ENCODE measurements at regions not wholly inside any gene's neighbourhood (a gene's known extent, or its start where the extent isn't known, plus 50 kb on each side); places are given as distances from the start of the nearest gene placed in this dataset.
"Not testable (repeated sequence)": the region's sequence is repeated elsewhere in the genome, so short reads cannot be mapped to it uniquely, and the experiment has no call there.

DNA sequence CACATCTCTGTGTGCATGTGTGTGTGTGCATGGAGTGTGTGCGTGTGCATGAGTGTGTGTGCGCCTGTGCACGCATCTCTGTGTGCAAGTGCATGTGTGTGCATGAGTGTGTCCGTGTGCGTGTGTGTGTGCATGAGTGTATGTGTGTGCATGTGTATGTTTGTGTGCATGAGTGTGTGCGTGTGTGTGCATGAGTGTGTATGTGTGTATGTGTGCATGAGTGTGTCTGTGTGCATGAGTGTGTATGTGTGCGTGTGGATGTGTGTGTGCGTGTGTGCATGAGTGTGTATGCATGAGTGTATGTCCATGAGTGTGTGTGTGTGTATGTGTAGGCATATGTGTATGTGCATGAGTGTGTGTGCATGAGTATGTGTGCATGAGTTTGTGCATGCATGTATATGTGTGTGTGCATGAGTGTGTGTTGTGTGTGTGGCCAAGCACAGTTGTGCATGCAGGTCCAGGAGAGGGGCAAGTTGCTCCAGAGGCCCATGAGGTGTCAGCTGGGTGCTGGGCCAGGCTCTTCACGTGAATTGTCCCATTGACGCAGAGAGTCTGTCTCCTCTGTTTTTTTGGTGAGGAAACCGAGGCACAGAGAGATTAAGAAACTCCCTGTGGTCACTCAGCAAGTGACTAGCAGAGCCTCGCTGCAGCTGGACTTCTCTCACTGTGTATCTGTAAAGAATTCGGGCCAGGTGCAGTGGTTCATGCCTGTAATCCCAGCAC lies 75.5 kb downstream of the ASB1 start:
- no peak for DNase-seq

DNA sequence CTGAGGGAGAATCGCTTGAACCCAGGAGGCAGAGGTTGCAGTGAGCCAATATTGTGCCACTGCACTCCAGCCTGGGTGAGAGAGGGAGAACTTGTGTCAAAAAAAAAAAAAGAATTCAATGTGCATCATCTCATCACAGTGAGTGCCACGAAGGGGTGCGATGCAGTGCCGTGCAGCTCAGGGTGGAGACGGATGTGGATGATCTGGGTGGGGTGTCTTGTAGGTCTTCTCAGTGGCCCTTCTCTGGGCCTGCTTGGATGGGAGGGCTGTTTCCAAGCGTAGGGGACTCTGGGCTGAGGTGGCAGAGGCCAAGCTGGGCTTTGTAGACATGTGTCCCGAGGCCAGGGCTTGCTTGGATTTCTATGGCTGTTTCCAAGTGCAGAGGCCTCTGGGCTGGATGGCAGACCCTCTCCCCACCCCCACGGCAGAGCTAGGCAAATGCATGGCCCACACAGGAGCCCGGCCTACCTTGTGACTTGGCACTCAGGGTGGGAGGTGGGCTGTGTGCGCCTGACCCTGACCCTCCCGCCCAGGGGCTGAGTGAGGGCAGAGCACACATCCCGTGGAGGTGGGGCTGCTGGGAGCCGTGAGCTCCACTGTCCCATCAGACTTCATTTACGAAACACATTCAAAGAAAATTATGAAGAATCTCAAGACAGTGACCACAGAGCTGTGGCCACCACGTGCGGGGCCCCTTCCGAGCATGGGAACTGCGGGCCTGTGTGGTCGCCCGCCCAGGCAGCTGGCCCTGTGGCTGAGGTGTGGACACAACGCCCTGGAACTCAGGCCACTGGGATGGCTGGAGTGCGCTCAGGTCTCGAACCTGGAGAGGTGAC lies 76.4 kb downstream of the ASB1 start:
- DNase-seq: no peak

DNA sequence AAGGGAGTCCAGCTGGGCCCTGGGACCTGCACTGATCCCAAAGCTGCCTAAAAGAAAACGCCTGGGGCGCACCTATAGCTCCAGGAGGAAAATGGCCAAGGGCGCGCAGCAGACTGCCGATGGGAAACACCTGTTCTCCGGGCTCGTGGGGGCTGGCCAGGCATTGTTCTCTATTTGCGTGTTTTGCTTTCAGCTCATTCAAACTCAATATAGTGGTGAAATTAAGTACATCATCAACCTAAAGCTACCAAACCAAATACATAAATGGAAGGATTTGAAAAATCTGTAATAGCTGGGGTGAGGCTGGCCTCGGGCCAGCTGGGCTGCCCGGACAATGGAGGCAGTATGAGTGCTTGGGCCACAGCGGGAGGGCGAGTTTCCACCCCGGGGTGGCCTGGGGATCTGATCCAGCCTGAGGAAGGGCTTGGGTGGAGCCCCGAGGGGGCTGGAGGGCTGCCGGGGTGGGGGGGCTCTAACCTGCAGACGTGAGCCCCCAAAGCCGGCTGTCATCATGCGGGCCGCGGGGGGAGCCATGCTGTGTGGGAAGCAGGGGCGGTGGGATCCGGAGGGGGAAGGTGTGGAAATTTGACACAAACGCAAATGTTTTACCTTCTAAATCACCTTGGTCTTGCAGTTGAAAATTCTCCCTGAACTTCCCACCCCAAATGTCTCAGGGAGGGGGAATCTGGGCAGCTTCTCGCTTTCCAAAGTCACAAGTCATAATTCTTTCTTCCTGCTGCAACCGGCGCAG lies 77.6 kb downstream of the ASB1 start:
- DNase-seq: no peak

DNA sequence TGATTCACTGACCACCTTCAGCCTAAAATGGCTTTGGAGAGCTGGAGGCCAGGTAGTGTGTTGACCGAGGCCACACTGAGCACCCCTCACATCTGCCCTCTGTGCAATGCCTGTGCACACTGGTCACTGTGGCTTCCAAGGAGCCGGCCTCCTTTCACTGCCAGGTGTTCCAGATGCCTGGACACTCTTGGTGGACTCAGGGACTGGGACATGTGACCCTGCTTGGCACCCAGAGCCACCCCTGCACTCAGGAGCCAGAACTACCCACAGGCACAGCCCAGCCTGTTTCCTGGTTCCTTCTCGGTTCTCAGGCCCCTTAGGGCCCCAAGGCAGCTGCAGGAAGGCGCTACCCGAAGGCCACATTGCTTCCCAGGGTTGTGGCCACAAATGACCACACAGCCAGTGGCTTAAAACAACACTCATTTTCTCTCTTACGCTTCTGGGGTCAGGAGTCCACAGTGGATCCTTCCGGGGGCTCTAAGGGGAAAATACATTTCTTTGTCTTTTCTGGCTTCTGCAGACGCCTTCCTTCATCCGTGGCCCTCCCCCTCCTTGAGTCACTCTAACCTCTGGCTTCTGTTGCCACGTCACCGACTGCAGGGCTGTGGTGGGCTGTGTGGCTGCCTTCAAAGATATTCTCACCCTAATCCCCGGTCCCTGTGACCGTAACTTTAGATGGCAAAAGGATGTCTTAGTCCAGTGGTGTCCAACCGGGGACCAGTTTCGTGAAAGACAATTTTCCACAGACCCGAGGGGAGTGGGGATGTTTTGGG lies 78.6 kb downstream of the ASB1 start:
- DNase-seq: no peak

DNA sequence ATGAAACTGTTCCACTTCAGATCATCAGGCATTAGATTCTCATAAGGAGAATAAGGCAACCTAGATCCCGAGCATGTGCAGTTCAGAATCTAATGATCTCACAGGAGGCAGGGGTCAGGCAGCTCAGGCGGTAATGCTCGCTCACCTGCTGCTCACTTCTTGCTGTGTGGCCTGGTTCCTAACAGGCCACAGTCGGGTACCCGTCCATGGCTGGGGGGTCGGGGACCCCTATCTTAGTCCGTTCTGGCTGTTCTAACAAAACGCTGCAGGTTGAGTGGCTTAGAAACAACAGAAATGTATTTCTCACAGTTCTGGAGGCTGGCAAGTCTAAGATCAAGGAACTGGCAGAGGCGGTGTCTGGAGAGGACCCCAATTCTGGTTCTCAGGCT lies 79.2 kb downstream of the ASB1 start:
- DNase-seq: no peak

DNA sequence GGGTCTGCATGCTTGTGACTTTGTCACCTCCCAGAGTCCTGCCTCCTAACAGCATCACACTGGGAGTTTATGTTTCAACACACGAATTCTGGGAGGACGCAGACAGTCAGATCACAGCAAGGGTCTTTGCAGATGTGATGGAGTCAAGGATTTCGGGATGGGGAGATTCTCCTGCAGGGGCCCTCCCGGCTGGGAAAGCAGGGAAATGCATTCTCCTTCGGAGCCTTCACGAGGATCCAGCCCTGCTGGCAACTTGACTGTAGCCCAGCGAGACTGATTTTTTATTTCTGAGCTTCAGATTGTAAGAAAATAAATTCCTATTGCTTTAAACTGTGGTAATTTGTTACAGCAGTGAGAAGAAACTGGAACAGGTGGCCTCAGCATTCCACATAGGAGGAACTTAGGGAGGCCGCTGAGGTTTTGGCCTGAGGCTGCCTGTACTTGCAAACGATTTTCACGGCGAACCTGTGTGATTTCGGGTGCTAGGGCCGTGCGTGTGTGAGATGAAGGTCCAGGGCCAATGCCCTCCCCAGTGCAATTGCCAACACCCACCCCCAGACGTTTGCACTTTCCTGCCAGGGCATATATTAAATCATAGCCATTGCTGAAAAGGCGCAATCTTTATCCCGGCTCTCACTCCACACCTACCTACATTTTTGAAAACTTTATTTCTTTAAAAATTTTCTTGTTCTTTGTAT lies 79.8 kb downstream of the ASB1 start:
- no peak for DNase-seq

DNA sequence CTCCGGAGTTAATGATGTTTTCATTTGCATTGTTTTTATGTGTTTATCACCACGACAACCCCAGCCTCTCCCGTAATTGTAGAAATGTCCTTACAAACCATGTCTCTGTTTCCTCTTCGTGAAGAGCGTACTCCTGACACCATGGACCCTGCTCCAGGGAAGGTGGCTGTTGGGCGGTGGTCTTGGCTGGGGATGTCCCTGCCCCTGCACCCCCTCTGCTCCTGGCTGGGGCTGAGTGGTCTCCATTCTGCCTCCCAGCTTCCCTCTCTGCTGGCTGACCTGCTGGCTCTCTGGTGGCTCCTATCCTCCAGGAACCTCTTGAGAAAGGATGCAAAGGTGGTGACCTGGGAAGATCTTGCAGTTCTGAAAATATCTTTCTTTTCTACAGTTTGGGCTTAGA lies 81.1 kb downstream of the ASB1 start:
- no peak for DNase-seq

DNA sequence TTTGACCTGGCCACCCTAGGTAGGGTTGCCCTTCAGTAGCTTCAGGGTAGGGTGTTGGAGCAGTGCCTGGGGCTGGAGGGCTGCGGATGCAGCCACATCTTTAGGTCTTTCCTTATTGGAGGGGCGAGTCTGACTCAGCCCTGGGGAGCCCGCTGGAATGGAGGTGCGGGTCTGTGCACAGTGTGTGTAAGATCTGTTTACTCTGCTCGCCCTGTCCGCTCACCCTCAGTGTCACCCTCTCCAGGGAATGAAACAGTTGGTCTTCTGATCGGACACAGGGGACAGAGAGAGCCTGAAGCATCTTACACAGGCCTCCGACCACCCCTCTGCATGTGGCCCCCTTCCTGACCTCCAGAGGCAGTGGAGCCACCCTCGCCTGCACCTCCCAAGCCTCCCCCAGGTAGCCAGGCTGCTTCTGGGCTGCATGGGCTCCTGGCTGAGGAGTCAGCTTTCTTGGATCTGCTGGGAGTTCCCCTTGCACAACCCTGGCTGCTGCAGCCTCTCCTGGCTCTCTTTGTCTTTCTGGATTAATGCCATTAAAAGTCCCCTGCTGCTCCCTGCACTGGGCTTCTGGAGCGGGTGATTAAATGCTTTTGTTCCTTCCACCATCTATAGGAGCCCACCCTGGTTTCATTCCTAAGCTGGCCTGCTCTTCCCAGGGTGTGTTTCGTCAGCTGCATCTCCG lies 82.6 kb downstream of the ASB1 start:
- DNase-seq: no peak

DNA sequence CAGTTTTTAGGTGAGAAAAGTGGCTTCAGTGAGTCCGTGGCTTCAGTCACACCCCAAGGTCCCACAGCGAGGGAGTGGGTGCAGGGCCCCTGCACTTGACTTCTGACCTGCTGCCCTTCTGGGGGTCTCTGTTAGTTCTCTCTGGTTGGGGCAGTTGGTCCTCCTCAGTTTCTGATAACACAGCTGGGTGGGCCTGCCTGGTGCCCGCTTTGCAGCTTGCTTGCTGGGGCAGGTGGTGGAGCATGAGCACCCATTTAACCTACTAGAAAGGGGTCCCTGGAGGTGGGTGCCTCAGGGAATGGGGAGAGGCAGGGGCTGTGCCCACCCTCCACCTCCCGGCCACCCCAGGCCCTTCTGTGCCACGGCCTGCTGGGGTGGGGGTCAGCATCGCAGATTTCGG lies 83.2 kb downstream of the ASB1 start:
- DNase-seq: no peak

DNA sequence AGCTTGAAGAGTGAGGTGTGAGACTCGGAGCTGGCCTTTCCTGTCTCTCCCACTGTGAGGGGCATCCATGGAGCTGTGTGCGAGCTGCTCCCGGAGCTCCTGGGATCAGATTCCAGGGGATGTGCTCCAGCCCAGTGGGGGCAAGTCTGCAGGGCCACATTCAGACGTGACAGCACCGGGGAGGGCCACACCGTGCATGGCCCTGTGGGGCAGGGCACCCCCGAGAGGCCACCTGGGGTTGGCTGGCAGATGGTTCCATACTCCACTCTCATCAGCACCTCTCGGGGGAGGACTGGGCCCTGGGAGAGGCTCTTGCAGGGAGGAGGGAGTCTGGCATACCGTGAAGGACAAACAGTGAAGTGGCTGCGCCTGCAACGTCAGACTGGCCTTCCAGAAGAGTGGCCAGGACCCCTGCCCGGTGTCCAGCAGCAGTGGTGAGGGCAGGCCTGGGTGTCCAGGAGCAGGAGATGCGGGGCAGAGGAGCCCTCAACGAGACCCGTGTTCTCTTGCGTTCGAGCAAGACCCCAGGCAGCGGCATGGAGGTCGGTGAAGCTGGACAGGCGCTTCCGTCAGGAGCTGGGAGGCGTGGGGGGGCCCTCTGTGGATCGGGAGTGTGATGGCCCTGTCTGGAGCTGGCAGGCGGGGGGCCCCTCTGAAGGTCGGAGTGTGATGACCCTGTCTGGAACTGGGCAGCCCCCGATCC lies 84.3 kb downstream of the ASB1 start:
- no peak for DNase-seq

DNA sequence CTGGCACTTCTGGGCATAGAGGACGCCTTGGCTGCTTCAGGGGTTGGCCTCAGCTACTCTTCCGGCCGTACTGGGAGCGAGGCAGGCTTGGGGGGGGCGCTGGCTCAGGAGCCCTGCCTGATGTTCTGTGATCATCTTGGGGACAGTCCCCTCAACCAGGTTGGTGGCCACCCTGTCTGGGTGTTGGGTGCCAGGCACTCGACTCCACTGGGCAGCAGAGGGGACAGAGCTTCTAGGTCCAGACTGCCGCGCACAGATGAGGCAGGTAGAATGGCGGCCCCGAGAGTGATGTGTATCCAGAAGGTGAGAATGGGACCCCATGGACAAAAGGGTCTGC lies 84.9 kb downstream of the ASB1 start:
- DNase-seq: no peak

DNA sequence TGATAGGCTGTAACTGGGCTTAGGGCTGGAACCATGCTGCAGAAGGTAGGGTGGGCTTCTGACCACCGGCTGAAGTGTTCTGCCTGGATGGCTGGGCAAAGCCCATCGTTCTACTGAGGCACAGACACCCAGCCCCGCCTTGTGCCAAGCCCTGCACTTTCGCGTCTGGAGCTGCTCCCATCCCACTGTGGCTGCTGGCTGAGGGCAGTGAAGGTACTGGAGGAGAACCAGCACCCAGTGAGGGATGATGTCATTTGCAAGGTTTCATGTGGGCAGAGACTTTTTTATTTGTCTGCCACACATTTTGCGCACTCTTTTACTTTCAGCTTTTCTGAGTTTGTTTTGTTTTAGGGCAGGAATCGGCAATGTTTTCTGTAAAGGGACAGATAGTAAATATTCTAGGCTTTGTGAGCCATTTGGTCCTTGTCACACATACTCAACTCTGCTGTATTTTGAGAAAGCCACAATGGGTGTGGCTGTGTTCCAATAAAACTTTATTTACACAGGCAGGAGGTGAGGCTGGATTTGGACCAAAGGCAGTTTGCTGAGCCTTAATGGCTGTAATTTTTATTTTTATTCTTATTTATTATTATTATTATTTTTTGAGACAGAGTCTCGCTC lies 85.6 kb downstream of the ASB1 start:
- no peak for DNase-seq

DNA sequence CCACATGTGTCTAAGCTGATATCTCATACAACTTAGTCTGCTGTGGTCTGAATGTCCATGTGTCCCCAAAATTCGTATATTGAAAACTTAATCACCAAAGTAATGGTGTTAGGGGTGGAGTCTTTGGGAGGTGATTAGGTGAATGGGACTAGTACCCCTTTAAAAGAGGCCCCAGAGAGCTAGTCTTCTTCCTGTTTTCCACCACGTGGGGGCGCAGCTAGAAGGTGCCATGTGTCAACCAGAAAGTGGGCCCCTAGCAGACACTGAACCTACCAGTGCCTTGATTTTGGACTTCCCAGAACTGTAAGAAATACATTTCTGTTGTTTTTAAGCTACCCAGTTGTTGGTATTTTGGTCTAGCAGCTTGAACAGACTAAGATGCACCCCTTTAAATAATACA lies 86.6 kb downstream of the ASB1 start:
- peak; percentile 68 for DNase-seq

DNA sequence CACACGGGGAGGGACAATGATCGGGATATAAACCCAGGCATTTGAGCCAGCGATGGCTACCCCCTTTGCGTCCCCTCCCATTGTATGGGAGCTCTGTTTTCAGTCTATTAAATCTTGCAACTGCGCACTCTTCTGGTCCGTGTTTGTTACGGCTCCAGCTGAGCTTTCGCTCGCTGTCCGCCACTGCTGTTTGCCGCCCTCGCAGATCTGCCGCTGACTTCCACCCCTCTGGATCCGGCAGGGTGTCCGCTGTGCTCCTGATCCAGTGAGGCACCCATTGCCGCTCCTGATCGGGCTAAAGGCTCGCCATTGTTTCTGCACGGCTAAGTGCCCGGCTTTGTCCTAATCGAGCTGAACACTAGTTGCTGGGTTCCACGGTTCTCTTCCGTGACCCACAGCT lies 87.3 kb downstream of the ASB1 start:
- DNase-seq: not testable (repeated sequence)

DNA sequence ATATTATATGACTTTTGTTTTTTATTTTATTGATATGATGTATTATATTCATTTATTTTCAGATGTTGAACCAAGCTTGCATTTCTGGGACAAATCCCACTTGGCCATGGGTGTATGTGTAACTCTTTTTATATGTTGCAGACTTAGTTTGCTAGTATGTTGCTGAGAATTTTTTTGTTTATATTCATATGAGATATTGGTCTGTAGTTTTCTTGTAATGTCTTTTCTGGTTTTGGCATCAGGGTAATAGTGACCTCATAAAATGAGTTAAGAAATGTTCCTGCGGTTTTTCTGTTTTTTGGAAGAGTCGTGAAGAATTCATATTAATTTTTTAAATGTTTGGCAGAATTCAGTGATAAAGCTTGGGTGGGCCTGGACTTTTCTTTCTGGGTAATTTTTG lies 88.7 kb downstream of the ASB1 start:
- no peak for DNase-seq

DNA sequence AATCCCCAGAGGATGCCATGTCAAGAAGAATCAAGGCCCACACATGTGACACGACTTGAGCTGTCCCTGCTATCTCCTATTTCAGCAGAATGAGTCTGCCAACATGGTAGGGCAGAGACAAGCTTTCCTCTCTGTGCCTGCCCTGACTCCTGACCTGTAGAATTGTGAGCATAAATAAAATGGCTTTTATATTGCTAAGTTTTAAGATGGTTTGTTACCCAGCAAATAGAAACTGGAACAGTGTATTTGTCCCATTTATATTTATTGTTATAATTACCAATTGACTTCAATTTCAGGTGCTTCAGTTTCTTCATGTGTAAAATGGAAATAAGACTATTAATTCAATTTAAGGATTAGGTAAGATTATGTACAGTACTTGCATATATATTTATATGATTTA lies 90.5 kb downstream of the ASB1 start:
- DNase-seq: no peak

DNA sequence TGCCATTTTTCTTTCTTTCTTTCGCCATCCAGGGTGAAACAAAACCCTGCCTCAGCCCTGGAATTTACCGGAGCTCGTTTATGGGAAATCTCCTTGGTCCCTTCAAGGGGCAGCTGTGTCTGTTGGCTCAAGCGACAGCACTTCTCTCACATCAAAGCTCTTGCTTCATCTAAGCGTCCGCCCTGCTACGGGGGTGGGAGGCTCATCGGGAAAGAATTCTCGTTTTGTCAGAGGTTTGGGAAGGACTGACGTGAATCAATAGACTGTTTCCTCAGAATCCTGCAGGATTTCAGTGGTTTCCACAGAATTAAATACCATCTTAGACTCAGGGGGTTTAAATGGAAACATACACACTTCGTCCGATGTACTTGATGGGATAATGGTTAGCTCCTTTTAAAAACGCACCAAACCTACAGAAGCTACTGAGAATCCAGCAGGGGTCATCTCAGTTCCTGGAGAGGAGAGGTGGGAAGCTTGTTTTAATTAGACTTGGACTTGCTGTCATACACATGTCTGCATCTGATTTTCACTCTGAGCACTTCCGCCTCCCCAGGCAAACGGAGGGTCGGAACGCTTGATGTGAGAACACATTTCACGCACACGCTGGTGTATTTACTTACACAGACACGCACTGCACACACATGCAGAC lies 91.6 kb downstream of the ASB1 start:
- DNase-seq: no peak

DNA sequence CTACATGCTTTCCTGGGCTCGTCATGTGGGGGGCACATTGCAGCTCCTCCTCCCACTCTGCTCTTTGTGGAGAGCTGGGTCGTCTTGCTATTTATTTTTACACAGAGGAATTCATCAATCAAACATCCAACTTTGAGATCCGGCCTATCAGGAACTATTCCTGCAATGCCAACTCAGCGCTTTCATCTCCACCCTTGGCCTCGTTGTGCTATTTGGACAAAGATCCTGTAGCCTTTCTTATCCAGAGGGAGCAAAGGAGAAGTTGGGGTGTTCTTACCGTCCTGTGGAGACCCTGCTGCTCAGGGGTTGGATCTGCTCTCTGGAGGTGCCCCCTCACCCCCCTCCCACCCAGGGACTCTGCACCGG lies 92.1 kb downstream of the ASB1 start:
- DNase-seq: no peak

DNA sequence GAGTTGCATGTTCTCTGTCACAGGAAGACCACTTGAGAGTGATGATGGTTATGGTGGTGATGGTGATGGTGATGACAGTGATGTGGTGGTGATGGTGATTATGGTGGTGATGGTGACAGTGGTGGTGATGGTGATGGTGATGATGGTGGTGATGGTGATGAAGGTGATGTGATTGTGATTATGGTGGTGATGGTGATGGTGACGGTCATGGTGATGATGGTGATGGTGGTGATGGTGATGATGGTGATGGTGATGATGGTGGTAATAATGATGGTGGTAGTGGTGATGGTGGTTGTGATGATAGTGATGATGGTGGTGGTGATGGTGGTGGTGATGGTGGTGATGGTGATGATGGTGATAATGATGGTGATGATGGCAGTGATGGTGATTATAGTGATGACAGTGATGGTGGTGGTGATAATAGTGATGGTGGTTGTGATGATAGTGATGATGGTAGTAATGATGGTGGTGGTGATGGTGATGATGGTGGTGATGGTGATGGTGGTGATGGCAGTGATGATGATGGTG lies 93.7 kb downstream of the ASB1 start:
- DNase-seq: no peak

DNA sequence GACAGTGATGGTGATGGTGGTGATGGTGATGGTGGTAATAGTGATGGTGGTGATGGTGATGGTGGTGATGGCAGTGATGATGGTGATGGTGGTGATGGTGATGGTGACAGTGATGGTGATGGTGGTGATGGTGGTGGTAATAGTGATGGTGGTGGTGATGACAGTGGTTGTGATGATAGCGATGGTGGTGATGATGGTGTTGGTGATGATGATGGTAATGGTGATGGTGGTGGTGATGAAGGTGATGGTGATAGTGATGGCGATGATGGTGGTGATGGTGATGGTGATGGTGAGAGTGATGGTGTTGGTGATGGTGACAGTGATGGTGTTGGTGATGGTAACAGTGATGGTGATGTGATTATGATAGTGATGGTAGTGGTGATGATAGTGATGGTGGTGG lies 94.3 kb downstream of the ASB1 start:
- no peak for DNase-seq

Measured in activated CD4-positive, alpha-beta T cell treated with anti-CD3 and anti-CD28 coated beads for 48 hours (primary cell).